ENCODE measurements at regions not wholly inside any gene's neighbourhood (a gene's known extent, or its start where the extent isn't known, plus 50 kb on each side); places are given as distances from the start of the nearest gene placed in this dataset.

- no peak overlapping the region for H3K4me3 ChIP-seq
- H3K27ac ChIP-seq = no peak overlapping the region
- H3K9me3 ChIP-seq = no peaks in the 10 kb centered on the region
- ATAC-seq (no peak), DNase-seq (no peak)
- H3K27me3 ChIP-seq (ENCODE audit: insufficient read depth in 3 of 3, low read length in 2 of 3) = no peaks in the 10 kb centered on the region
- WGBS, 3 donors = 63 to 76% (median 65%) methylated on average over 3 of the region's 3 CpGs
- intact Hi-C loops (cut with DNase I) = no loop called here
- H3K4me1 ChIP-seq = no peaks in the 10 kb centered on the region
- H3K36me3 ChIP-seq (ENCODE audit: insufficient read depth in 1 of 2, low read depth in 1 of 2) = no peaks in the 10 kb centered on the region
- no peak for TF ChIP-seq CTCF (IDR thresholded peaks at IDR 0.05)
These were observed 796.1 kb downstream of the TBL1XR1 start for GRCh38 chr3:176401211-176401610.

GRCh38 chr3:176399193-176399592, 798.1 kb downstream of the TBL1XR1 start:
- Histone ChIP-seq H3K4me1 (no peaks in the 10 kb centered on the region), H3K4me3 (no peak overlapping the region), H3K9me3 (no peaks in the 10 kb centered on the region), H3K27me3 (ENCODE audit: insufficient read depth in 3 of 3, low read length in 2 of 3) (no peaks in the 10 kb centered on the region), H3K27ac (no peak overlapping the region), H3K36me3 (ENCODE audit: insufficient read depth in 1 of 2, low read depth in 1 of 2) (no peaks in the 10 kb centered on the region)
- 34 to 47% (median 40%) methylated on average over 2 of the region's 2 CpGs for WGBS, 3 donors
- no peak for TF ChIP-seq CTCF (IDR thresholded peaks at IDR 0.05)
- DNase-seq (no peak), ATAC-seq (no peak)
- intact Hi-C loops (cut with DNase I) = no loop called here

GRCh38 chr3:176395240-176395639, 802.0 kb downstream of the TBL1XR1 start:
- WGBS, 3 donors = 88 to 100% (median 95%) methylated on average over 2 of the region's 2 CpGs
- Histone ChIP-seq H3K27me3 (ENCODE audit: insufficient read depth in 3 of 3, low read length in 2 of 3) (no peaks in the 10 kb centered on the region), H3K27ac (no peak overlapping the region), H3K4me3 (no peak overlapping the region), H3K9me3 (peaks cover 5% of the 10 kb centered on the region), H3K36me3 (ENCODE audit: insufficient read depth in 1 of 2, low read depth in 1 of 2) (no peaks in the 10 kb centered on the region), H3K4me1 (no peaks in the 10 kb centered on the region)
- no peak for TF ChIP-seq CTCF (IDR thresholded peaks at IDR 0.05)
- intact Hi-C loops (cut with DNase I) = no loop called here
- ATAC-seq = no peak
- no peak for DNase-seq

- H3K9me3 ChIP-seq = no peaks in the 10 kb centered on the region
- WGBS, 3 donors = 57 to 59% (median 57%) methylated on average over 2 of the region's 2 CpGs
- no peak for TF ChIP-seq CTCF (IDR thresholded peaks at IDR 0.05)
These were observed 818.5 kb downstream of the TBL1XR1 start for GRCh38 chr3:176378789-176379188.

GRCh38 chr3:176376531-176376930, 820.8 kb downstream of the TBL1XR1 start:
- Histone ChIP-seq H3K9me3 (no peaks in the 10 kb centered on the region), H3K4me1 (no peaks in the 10 kb centered on the region), H3K36me3 (ENCODE audit: insufficient read depth in 1 of 2, low read depth in 1 of 2) (no peaks in the 10 kb centered on the region), H3K27me3 (ENCODE audit: insufficient read depth in 3 of 3, low read length in 2 of 3) (no peaks in the 10 kb centered on the region), H3K27ac (no peak overlapping the region), H3K4me3 (no peak overlapping the region)
- intact Hi-C loops (cut with DNase I) = no loop called here
- no peak for TF ChIP-seq CTCF (IDR thresholded peaks at IDR 0.05)
- ATAC-seq (no peak), DNase-seq (no peak)

More at GRCh38 chr3:176378789-176379188, 818.5 kb downstream of the TBL1XR1 start:
- DNase-seq = no peak
- intact Hi-C loops (cut with DNase I) = no loop called here
- no peaks in the 10 kb centered on the region for H3K27me3 ChIP-seq (ENCODE audit: insufficient read depth in 3 of 3, low read length in 2 of 3)
- no peak for ATAC-seq
- H3K36me3 ChIP-seq (ENCODE audit: insufficient read depth in 1 of 2, low read depth in 1 of 2) = no peaks in the 10 kb centered on the region
- H3K4me1 ChIP-seq = no peaks in the 10 kb centered on the region
- no peak overlapping the region for H3K4me3 ChIP-seq
- no peak overlapping the region for H3K27ac ChIP-seq

Measured in psoas muscle (tissue), 7 donors.